ENCODE measurements at regions not wholly inside any gene's neighbourhood (a gene's known extent, or its start where the extent isn't known, plus 50 kb on each side); places are given as distances from the start of the nearest gene placed in this dataset.

GRCh38 chr3:188007897-188008296, 146.1 kb upstream of the LPP start:
- Mint-ChIP-seq H3K27ac (peak overlapping the region; percentile 61 to 90 (median 80)), H3K4me3 (no peak overlapping the region)
- peak overlapping the region in 1 of 2 donors; percentile 30 for H3K27ac ChIP-seq (ENCODE audit: low read depth in 1 of 2, low read length in 2 of 2)

GRCh38 chr3:188008582-188009213, 145.3 kb upstream of the LPP start:
- peaks cover 0 to 5% (median 3%) of the 10 kb centered on the region in 3 donors for H3K27me3 Mint-ChIP-seq (ENCODE audit: low read depth in 3 of 3)
- Histone ChIP-seq H3K9me3 (replicated peaks in 1 of 2; ENCODE audit: control insufficient read depth in 1 of 2, insufficient read depth in 1 of 2, low read length in 2 of 2) (peaks cover 0 to 2% of the 10 kb centered on the region in 2 donors), H3K4me1 (ENCODE audit: control insufficient read depth in 1 of 2, insufficient read depth in 2 of 2, low read length in 2 of 2) (peaks cover 22 to 27% of the 10 kb centered on the region in 2 donors), H2AFZ (ENCODE audit: insufficient read depth, low read depth, low read length, poor library complexity, severe bottlenecking) (peak overlapping the region; percentile 12), H3K4me3 (replicated peaks in 1 of 3; ENCODE audit: low read depth in 2 of 3, low read length in 3 of 3) (no peak overlapping the region), H3K27me3 (ENCODE audit: control insufficient read depth in 2 of 2, insufficient read depth in 2 of 2, low read length in 2 of 2) (no peaks in the 10 kb centered on the region), H3K36me3 (replicated peaks in 1 of 2; ENCODE audit: control insufficient read depth in 1 of 2, insufficient read depth in 2 of 2, low read length in 2 of 2) (no peaks in the 10 kb centered on the region), H3K9ac (ENCODE audit: insufficient read depth, low read length, poor library complexity, severe bottlenecking) (no peak overlapping the region), H4K20me1 (ENCODE audit: insufficient read depth, low read length) (no peaks in the 10 kb centered on the region), H3K4me2 (replicated peaks; ENCODE audit: extremely low read depth, low read length, poor library complexity, severe bottlenecking) (no peak overlapping the region), H3K79me2 (ENCODE audit: insufficient read depth, low read length) (no peaks in the 10 kb centered on the region), H3K27ac (ENCODE audit: low read depth in 1 of 2, low read length in 2 of 2) (peak overlapping the region in 1 of 2 donors; percentile 30)
- peak in 1 of 3 donors; percentile 8 for DNase-seq
- H3K36me3 Mint-ChIP-seq = peaks cover 0 to 3% of the 10 kb centered on the region in 2 donors
- peaks cover 3 to 12% (median 8%) of the 10 kb centered on the region in 7 donors for H3K9me3 Mint-ChIP-seq
- peak overlapping the region; percentile 25 to 90 (median 80) for H3K27ac Mint-ChIP-seq
- H3K4me3 Mint-ChIP-seq = no peak overlapping the region
- intact Hi-C loops (cut with micrococcal nuclease) = no loop called here
- WGBS (ENCODE audit: insufficient coverage) = 100% methylated on average over 2 of the region's 3 CpGs
- H3K4me1 Mint-ChIP-seq = peaks cover 25% of the 10 kb centered on the region
- no peak for TF ChIP-seq CTCF (IDR thresholded peaks at IDR 0.05)

More at GRCh38 chr3:188007897-188008296, 146.1 kb upstream of the LPP start:
- Mint-ChIP-seq H3K36me3 (peaks cover 0 to 3% of the 10 kb centered on the region in 2 donors), H3K4me1 (peaks cover 29% of the 10 kb centered on the region), H3K27me3 (ENCODE audit: low read depth in 3 of 3) (peaks cover 0 to 5% (median 5%) of the 10 kb centered on the region in 3 donors), H3K9me3 (peaks cover 3 to 12% (median 8%) of the 10 kb centered on the region in 7 donors)
- intact Hi-C loops (cut with micrococcal nuclease) = no loop called here
- no peak overlapping the region for H2AFZ ChIP-seq (ENCODE audit: insufficient read depth, low read depth, low read length, poor library complexity, severe bottlenecking)
- no peaks in the 10 kb centered on the region for H3K27me3 ChIP-seq (ENCODE audit: control insufficient read depth in 2 of 2, insufficient read depth in 2 of 2, low read length in 2 of 2)
- H4K20me1 ChIP-seq (ENCODE audit: insufficient read depth, low read length) = no peaks in the 10 kb centered on the region
- no peak overlapping the region for H3K4me2 ChIP-seq (replicated peaks; ENCODE audit: extremely low read depth, low read length, poor library complexity, severe bottlenecking)
- peak; percentile 79 to 81 (median 80) for DNase-seq
- TF ChIP-seq CTCF (IDR thresholded peaks at IDR 0.05) = no peak
- H3K9me3 ChIP-seq (replicated peaks in 1 of 2; ENCODE audit: control insufficient read depth in 1 of 2, insufficient read depth in 1 of 2, low read length in 2 of 2) = peaks cover 0 to 2% of the 10 kb centered on the region in 2 donors
- H3K79me2 ChIP-seq (ENCODE audit: insufficient read depth, low read length) = no peaks in the 10 kb centered on the region
- peaks cover 22 to 28% of the 10 kb centered on the region in 2 donors for H3K4me1 ChIP-seq (ENCODE audit: control insufficient read depth in 1 of 2, insufficient read depth in 2 of 2, low read length in 2 of 2)
- H3K9ac ChIP-seq (ENCODE audit: insufficient read depth, low read length, poor library complexity, severe bottlenecking) = no peak overlapping the region
- H3K36me3 ChIP-seq (replicated peaks in 1 of 2; ENCODE audit: control insufficient read depth in 1 of 2, insufficient read depth in 2 of 2, low read length in 2 of 2) = no peaks in the 10 kb centered on the region
- WGBS (ENCODE audit: insufficient coverage) = 3% methylated on average over 4 of the region's 6 CpGs
- no peak overlapping the region for H3K4me3 ChIP-seq (replicated peaks in 1 of 3; ENCODE audit: low read depth in 2 of 3, low read length in 3 of 3)

Measured in CD14-positive monocyte (primary cell).